GM15510 (cell line): ENCODE measurements at regions not wholly inside any gene's neighbourhood (a gene's known extent, or its start where the extent isn't known, plus 50 kb on each side); places are given as distances from the start of the nearest gene placed in this dataset.

ENCODE experiments used
- POLR2A ChIP-seq: IDR thresholded peaks from 3 replicates; pipeline ENCODE4 v1.6.1; 2011; ENCODE audit warnings: borderline replicate concordance; ENCODE audit not compliant: insufficient read length; ENCODE audit errors: extremely low read depth

DNA sequence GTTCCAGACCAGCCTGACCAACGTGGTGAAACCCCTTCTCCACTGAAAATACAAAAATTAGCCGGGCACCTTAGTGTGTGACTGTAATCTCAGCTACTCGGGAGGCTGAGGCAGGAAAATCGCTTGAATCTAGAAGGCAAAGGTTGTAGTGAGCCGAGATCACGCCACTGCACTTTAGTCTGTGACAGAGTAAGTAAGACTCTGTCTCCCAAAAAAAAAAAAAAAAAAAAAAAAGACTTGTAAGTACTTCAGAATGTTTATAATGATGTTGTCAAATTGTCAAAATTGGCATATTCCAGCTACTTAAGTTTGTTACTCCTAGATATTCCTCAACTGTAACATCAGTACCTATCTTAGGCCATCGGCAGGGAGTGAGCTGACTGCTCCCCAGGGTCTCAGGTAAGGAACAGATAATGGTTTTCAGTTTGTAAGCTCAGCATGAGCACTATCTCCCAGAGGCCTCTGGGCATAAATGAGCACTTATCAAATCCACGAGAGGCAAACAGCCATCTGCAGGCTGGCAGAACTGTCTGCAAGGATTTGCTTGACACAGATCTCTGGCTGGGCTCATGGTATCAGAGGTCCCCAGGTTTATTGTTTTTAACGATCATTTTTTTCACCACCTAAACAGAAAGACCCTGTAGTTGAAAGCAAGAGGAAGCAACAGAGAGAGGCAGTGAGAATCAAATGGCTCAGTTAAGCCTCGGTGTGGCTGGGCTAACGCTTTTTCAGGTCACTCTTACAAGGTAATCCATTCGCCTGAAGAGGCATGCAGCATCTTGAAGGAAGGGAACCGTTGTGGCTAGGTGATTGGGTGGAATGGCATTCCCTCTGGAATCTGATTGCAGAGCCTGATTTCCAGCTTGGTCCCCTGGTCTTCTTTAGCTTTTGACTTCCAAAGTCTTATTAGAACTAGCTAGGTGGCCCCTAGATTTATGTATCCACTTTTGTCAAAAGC, 115.9 kb downstream of the LY86 start:
- TF ChIP-seq POLR2A = no peak

DNA sequence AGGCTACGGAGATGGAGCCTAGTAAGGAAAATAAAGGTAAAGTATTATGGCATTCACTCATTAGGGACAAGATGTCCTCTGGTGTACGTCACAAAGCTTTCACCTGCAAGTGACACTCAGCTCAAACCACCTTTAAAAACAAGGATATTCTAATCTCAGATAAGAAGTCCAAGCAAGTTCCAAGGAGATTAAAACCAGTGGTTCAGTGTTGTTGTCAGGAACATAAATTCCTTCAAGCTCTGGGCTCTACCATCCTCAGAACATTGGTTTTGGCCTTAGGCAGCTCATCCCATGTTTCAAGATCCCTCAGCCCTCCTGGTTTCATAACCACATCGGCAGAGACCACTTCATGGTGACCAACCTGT, 116.5 kb downstream of the LY86 start:
- TF ChIP-seq POLR2A = no peak

DNA sequence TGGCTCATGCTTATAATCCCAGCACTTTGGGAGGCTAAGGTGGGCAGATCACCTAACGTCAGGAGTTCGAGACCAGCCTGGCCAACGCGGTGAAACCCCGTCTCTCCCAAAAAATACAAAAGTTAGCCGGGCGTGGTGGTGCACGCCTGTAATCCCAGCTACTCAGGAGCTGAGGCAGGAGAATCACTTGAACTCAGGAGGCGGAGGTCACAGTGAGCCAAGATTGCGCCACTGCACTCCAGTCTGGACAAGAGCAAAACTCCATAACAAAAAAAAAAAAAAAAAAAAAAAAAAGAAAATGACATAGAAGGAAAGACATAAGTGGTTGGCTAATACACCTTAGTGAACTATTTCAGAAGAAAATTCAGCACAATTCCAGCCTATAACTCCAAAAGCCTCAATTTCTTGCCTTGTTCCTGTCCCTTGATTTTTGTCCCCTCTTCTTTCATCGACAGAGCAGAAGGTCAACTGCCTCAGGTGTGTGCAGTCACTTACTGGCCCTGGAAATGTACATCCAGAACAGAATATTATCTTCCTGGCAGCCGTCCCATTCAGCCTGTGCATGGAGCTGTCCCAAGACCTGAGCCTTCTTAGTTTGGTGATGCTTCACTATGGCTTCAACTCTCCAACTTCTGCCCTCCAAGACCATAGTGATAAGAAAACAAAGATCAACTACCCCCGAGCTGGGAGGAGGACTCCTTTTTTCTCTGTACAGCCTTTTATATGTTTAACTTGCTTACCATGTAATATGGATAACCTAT, 117.6 kb downstream of the LY86 start:
- no peak for TF ChIP-seq POLR2A

DNA sequence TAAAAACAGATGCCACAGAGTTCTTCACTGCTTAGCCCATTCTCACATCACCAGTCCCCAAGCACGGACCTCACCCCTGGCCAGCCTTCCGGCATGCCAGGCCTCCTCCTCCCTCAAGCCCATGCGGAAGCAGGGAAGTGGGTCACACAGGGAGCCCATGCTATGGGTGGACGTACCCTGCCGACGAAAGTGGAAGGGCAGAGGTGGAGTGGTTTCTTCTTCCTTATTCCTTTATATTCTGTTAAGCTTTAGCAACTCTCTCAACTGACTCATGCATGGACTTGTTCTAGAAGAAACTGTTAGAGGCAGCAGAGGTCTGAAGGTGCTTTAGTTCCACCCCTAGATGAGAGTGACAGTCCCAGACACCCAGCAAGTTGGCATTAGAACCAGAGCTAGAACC, 118.6 kb downstream of the LY86 start:
- no peak for TF ChIP-seq POLR2A

DNA sequence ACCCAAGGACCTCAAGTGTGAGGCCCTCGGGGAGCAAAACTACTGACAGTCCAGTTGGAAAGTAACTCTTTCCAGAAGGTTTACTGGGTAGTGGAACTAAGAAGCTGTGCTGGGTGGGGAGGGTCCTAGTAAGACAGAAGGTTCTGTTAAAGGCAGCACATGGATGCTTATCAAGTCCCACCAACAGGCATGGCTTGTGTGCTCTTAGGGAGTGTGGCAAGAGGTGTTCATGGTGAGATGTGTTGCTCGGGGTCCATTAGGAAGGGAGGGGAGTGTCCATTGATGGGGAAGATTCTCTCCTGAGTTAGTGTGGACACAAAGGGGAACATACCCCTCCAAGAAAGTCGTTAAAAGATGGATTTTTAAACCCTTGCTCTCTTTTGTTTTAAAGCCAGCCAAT, 120.6 kb downstream of the LY86 start:
- no peak for TF ChIP-seq POLR2A

DNA sequence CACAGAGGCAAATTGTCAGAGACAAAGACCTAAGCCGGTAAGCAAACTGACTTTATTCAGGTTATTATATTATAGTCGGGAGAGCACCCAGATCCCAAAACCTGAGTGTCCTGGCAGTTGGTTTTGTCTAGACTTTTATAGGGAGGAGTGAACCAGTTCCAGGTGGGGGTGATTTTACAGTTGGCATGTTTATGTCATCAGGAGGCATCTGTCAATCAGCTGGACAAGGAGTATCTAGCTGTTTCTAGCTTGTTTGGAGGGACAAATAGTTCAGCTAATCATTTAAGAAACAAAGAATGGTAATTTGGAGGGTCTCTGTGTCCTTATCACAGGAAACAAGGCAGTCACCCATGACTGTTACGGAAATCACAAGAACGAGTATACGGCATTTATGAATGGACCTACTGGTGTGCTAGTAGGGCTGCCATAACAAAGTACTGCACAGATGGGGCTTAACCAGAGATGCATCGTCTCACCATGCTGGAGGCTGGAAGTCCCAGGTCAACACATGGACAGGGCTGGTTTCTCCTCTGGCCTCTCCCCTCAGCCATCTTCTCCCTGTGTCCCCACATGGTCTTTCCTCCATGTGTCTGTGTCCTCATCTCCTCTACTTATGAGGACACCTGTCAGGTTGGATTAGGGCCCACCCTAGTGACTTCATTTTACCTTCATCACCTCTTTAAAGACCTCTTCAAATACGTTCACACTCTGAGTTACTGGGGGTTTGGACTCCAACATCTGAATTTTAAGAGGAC, 122.7 kb downstream of the LY86 start:
- TF ChIP-seq POLR2A = no peak

DNA sequence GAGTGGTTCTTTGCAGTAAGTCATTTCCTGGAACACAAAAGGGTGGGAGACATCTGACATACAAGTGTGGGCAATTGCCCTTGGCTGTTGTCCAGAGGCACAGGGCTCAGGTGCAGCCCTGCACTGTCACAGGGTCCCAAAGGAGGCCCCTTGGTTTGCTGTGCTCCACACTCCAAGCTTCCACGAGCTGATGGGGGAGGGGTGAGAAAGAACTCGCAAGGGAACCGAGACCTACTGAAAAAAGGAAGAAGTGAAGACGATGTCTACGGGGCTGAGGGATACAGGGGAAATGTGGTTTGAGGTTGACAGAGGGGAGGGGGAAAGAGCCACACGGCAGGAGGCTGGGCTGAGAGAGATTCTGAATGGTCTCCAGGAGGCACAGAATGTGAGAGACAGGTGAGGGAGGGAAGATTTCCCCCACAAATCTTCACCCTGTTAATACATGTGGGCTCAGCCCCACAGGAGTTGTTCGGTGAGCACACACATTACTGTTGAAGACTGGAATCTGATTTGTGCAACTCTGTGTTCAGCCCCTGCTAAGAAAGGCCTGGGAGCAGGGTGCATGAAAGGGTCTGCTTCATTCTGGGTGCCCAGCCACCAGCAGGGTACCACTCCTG, 123.4 kb downstream of the LY86 start:
- no peak for TF ChIP-seq POLR2A

DNA sequence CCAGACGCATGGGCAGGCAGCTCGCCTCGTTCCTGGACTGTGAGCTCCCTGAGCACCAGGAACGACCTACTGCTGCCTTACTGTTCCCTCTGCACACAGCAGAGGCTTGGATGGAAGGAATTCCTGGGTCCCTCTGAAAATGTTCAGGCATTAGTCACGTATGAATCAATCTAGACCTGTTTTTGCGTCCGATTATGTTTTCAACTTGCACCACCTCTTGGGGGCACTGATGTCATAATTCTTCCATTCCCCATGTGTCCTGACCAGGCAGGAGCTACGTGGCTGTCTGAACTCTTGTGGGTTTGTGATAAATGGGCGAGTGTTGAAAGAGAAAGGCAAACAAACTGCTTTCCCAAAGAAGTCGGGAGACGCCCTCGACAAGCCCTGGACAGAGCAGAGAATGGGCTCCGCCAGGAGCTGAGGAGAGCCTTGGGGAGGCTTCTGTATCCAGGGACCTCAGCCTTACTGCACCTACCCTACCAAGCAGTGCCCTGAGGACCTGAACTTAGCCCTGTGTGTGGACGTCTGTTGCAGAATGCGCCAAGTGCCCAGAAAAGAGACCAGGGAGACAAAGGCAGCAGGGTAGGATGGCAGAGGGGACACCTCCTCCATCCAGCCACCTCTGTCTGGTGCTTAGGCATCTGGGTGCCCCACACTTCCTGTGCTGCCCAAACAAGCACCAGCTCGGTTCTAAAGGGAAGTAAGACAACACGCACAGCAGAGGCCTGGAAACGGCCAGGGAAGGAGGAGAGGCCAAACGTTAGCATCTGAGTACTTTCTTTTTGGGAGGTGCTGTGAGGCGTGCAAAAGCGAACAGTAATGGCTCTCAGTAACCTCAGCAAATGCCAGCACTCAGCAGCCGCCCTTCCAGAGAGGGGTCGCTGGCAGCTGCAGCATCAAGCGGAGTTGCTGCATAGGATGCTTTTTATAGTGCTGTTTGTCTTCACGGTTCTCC, 124.2 kb downstream of the LY86 start:
- TF ChIP-seq POLR2A = no peak

DNA sequence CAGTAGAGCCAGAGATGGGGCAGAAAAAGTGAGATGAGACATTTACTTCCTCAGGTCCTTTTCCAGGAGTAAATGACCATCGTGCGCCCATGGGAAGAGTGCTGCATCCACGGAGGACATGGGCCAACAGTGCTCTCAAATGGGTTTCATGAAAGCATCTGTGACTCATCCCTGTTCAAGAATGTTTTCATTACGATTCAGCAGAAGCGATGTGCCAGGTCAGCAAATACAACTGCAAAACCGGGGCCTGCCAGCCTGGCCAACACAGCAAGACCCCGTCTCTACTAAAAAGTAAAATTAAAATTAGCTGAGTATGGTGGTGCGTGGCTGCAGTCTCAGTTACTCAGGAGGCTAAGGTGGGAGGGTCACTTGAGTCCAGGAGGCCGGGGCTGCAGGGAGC, 125.1 kb downstream of the LY86 start:
- TF ChIP-seq POLR2A = no peak

DNA sequence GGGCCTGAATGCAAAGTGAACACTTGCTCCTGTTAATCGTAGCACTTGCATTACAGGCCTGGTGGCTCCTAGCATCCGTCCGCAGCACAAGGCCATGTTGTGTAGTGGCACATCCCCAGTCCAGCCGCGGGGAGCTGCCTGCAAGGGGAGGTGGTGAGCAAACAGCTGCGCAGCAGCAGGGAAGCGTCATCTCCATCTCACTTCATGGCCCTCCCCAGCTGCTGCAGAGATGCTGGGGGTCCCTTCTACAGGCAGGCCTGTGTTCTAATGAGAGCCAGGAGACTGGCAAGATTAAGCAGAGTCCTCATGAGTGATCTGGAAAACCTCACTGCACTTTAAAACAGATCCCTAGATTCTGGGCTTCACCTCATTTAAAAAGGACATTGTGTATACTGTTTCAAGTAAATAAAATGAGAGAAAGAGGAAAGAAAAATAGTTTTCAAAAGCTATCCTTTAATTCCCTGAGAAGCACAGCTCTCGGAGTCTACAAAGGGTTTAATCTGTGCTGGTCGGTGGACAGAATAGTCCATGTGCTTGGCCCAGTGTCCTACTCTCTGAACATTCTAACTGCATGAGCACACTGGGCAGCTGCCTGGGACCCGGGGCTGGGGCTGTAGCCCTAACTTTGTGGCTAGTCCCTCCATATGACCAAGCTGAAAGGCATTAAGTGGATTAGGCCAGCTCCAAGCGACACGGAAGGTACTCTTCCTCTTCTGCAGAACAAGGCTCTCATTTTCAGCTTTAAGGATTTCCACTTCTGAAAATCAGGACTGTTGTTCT, 125.8 kb downstream of the LY86 start:
- TF ChIP-seq POLR2A = no peak

DNA sequence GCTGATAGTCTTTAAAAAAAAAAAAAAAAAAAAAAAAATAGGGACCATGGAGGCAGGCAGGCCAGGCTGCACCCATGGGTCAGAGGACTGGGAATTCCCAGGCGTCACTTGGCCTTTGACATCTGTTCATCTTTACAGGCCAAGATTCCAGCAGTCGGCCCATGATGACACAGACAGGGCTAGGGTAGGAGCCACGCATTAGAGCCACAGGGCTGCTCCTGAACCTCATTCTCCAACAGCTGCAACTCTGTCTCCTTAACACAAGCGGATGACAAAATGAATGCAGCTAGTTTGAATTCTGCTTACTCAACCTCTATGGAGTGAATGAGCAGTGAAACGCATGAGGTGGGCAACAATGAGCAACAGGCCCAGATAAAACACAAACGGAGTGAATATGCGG, 126.4 kb downstream of the LY86 start:
- TF ChIP-seq POLR2A = no peak

DNA sequence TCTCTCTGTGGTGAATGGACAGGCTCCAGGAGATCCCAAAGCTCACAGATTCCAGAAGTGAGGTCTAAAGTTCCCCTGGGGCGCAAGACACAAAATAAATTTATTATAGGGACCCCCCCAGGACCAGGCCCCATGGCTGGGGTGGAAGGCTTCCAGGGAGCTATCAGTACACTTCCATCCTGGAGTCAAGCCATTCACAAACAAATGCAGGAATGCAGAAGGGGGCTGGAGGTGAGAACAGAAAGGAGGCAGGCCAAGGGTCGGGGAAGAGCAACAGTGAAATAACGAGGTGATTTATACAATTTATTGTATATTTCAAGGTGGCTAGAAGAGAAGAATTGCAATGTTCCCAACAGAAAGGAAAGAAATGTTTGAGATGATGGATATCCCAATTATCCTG, 126.9 kb downstream of the LY86 start:
- no peak for TF ChIP-seq POLR2A
